Heart right ventricle (tissue), 16 donors: ENCODE measurements at regions not wholly inside any gene's neighbourhood (a gene's known extent, or its start where the extent isn't known, plus 50 kb on each side); places are given as distances from the start of the nearest gene placed in this dataset.

Experiments used
- ATAC-seq, 8 donors: fragments of 200-7000 bp; cut with Tn5 transposase; one replicate each; pipeline ENCODE4 v1.9.1; 2020; ENCODE audit warnings: mild to moderate bottlenecking in 8 of 8, moderate library complexity in 8 of 8, moderate number of reproducible peaks in 1 of 8
- DNase-seq, 2 donors: peaks; one replicate each; pipeline ENCODE4 v3.0.0-alpha.2; 2020
- H3K27ac ChIP-seq, 10 donors: fragments of 200-600 bp; sonication (generic) in 2 of 10; one replicate each; pipeline versions ENCODE4 v1.5.0 to v1.8.0; 2020 to 2022; ENCODE audit warnings: mild to moderate bottlenecking in 3 of 10
- H3K27me3 ChIP-seq, 7 donors: fragments of 200-600 bp; one replicate each; pipeline ENCODE4 v1.8.0; 2021 to 2022; ENCODE audit warnings: mild to moderate bottlenecking in 2 of 7
- H3K36me3 ChIP-seq, 9 donors: fragments of 200-600 bp; sonication (generic) in 1 of 9; one replicate each; pipeline versions ENCODE4 v1.5.0 to v1.8.0; 2020 to 2022; ENCODE audit warnings: mild to moderate bottlenecking in 2 of 9
- H3K4me1 ChIP-seq, 9 donors: fragments of 200-600 bp; sonication (generic) in 1 of 9; one replicate each; pipeline versions ENCODE4 v1.5.0 to v1.8.0; 2020 to 2022; ENCODE audit warnings: mild to moderate bottlenecking in 4 of 9
- H3K4me3 ChIP-seq, 10 donors: fragments of 200-600 bp; sonication (generic) in 2 of 10; one replicate each; pipeline versions ENCODE4 v1.5.0 to v1.8.0; 2020 to 2022; ENCODE audit warnings: mild to moderate bottlenecking in 7 of 10, moderate library complexity in 2 of 10
- H3K9me3 ChIP-seq, 11 donors: fragments of 200-600 bp in 10 of 11; sonication (generic) in 2 of 11; one replicate each; pipeline versions ENCODE4 v1.5.0 to v1.8.0; 2013 to 2022; ENCODE audit warnings: mild to moderate bottlenecking in 2 of 11, control low read depth in 1 of 11, moderate library complexity in 1 of 11
- CTCF ChIP-seq, 9 donors: fragments of 200-600 bp; sonication (generic) in 2 of 9; IDR thresholded peaks; one replicate each; pipeline versions ENCODE4 v1.5.0 to v1.8.0; 2021 to 2022; ENCODE audit warnings: antibody characterized with exemption in 9 of 9, mild to moderate bottlenecking in 5 of 9, moderate library complexity in 1 of 9
- WGBS, 2 donors: extraction: QIAGEN DNeasy Blood & Tissue Kit; methylation state at CpG; one replicate each; pipeline ENCODE4 v1.1.7; 2013; ENCODE audit warnings: inconsistent platforms in 1 of 2; 5-methylcytosine and 5-hydroxymethylcytosine counted together
- intact Hi-C, 10 donors: fragments of 100-400 bp; cut with DNase I; formaldehyde crosslinking; loops; one replicate each; pipeline versions ENCODE4 v1.11.1 to v1.14.2; 2022
- donor health status: Arrhythmogenic right ventricular cardiomyopathy.
- donor health status: ischemic (EF 13 %, LVEDD 7.1; RV severe dilation, severe dysfunction).
- donor health status: healthy with polysubstance abuse.
- donor health status: DM: no; HTN: yes; CAD: no.
- donor health status: DM: no; HTN: no; CAD: no.
- donor health status: ischemic (EF 25% LVEDD 6.9; RV normal size, moderate dysfunction).
- donor health status: ischemic (EF 25% LVEDD 5.7; RV mildly dilated, moderate dysfunction).
- donor health status: healthy.
- donor health status: DM: yes; HTN: yes; CAD: no.
- donor health status: Ischemic cardiomyopathy.
- donor health status: ischemic (EF 35%, LVEDD 5.7; RV mildly dilated, moderate dysfunction).
- donor health status: nonischemic (EF 11% LVEDD 7.7; RV severe dilation, severe dysfunction).
- donor health status: DM: yes; HTN: yes; CAD: no.
- donor health status: PGD.
- donor health status: ischemic (EF 29% LVEDD 5.4; RV normal size, mild dysfunction).
- donor health status: nonischemic (EF 23%, LVEDD 6.1; RV moderate dilation, normal function).

- no peak for DNase-seq
- 91 to 95% methylated on average over 4 of the region's 4 CpGs for WGBS, 2 donors
- Histone ChIP-seq H3K27ac (no peak overlapping the region), H3K9me3 (peaks cover 0 to 10% (median 0%) of the 10 kb centered on the region in 11 donors), H3K4me1 (no peaks in the 10 kb centered on the region), H3K27me3 (no peaks in the 10 kb centered on the region), H3K4me3 (no peak overlapping the region), H3K36me3 (no peaks in the 10 kb centered on the region)
- ATAC-seq: no peak
- intact Hi-C loops: no loop called here
- no peak for TF ChIP-seq CTCF (IDR thresholded peaks at IDR 0.05)
Measured at GRCh38 chr2:8371653-8372052, 310.2 kb upstream of the ID2 start.

- no peak for TF ChIP-seq CTCF (IDR thresholded peaks at IDR 0.05)
- Histone ChIP-seq H3K9me3 (peaks cover 0 to 10% (median 0%) of the 10 kb centered on the region in 11 donors), H3K4me1 (peaks cover 0 to 9% (median 6%) of the 10 kb centered on the region in 9 donors), H3K36me3 (no peaks in the 10 kb centered on the region), H3K27me3 (no peaks in the 10 kb centered on the region), H3K27ac (no peak overlapping the region), H3K4me3 (no peak overlapping the region)
- intact Hi-C loops: no loop called here
- DNase-seq (no peak), ATAC-seq (no peak)
- 92 to 95% methylated on average over 9 of the region's 9 CpGs for WGBS, 2 donors
Measured at GRCh38 chr2:8374782-8375181, 307.1 kb upstream of the ID2 start.

DNA sequence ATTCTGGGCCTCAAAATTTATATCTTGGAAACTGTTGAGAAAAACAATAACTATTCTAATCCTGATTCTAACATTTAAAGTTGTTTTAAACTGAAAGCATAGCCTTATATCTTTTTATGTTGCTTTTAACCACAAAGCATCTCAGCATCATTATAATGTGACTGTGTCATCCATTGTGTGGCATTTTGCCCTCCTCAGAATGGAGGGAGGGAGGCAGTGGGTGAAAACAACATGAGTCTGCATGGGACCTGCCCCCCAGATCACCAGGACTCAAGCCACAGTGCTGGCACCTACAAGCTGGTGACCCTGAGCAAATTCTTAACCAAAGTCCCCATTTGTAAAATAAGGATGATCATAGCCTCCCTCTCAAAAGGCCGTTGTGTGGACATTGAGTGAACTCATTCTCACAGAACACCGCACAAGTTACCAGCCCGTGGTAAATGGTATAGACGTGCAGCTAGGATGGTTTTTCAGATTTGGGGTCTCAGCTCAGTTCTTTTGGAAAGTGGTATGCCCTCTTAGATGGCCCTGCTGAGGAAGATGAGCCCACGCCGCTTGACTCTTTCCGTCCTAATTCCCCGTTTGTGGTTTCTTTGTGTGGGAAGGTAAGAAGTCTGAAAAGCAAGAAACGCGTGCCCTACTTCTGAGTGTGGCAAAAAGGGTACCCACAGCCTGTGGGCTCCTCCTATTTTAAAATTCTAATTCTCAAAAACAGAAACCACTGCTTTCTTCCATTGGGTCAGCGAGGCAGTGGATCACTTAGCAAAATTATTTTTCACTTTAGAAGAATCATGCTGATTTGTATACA lies 305.0 kb upstream of the ID2 start:
- no peak for TF ChIP-seq CTCF (IDR thresholded peaks at IDR 0.05)
- DNase-seq: no peak
- Histone ChIP-seq H3K36me3 (no peaks in the 10 kb centered on the region), H3K4me1 (peaks cover 0 to 16% (median 8%) of the 10 kb centered on the region in 9 donors), H3K4me3 (no peak overlapping the region), H3K27me3 (no peaks in the 10 kb centered on the region), H3K27ac (no peak overlapping the region), H3K9me3 (peaks cover 0 to 10% (median 0%) of the 10 kb centered on the region in 11 donors)
- no peak for ATAC-seq
- 94 to 95% methylated on average over 11 of the region's 11 CpGs for WGBS, 2 donors
- intact Hi-C loops: no loop called here

DNA sequence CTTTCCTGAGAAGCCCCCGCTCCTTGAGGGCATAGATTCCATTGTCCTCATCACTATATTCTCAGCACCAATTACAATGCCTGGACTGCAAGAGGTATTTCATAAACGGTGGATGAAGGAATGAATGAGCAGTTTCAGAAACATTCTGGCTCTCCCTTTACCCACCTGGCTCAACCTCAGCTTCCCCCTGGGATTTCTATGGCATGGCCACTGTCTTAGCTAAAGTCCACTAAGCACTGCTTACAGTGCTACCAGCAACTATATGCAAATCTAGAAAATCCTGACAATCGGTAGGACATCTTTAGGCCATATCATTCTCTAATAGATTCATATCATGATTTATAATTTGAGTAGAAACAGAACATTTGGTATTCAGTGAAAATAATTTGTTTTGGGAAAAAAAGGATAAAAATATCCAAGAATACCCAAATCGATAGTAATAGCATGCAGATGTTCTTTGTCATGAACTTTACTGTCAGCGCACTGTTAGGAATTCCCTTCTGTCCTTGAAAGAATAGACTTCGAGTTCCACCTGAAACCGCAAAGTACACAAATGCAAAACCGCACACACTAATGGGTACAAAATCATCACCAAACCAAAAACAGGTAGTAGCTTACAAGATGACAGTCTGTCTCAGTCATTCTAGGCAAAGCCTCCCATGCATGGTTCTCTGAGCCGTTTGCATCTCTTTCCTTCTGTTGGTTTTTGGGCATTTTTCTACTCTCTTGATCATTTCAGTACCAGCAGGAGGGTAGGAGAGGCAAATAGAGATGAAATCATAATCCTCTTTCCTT lies 303.6 kb upstream of the ID2 start:
- intact Hi-C loops: no loop called here
- Histone ChIP-seq H3K9me3 (peaks cover 0 to 8% (median 0%) of the 10 kb centered on the region in 11 donors), H3K27ac (no peak overlapping the region), H3K4me1 (peaks cover 0 to 16% (median 8%) of the 10 kb centered on the region in 9 donors), H3K27me3 (no peaks in the 10 kb centered on the region), H3K4me3 (no peak overlapping the region), H3K36me3 (no peaks in the 10 kb centered on the region)
- TF ChIP-seq CTCF (IDR thresholded peaks at IDR 0.05): no peak
- DNase-seq (no peak), ATAC-seq (no peak)
- WGBS, 2 donors: 91 to 92% methylated on average over 9 of the region's 9 CpGs
